GM12872 (cell line): ENCODE measurements at regions not wholly inside any gene's neighbourhood (a gene's known extent, or its start where the extent isn't known, plus 50 kb on each side); places are given as distances from the start of the nearest gene placed in this dataset.

ENCODE experiments used
- TF ChIP-seq, protein P1 (sequence below): IDR thresholded peaks from 3 replicates; pipeline ENCODE4 v1.5.1; 2011; ENCODE audit warnings: low read depth, mild to moderate bottlenecking, low read length, moderate library complexity; ENCODE audit not compliant: insufficient read depth

DNA sequence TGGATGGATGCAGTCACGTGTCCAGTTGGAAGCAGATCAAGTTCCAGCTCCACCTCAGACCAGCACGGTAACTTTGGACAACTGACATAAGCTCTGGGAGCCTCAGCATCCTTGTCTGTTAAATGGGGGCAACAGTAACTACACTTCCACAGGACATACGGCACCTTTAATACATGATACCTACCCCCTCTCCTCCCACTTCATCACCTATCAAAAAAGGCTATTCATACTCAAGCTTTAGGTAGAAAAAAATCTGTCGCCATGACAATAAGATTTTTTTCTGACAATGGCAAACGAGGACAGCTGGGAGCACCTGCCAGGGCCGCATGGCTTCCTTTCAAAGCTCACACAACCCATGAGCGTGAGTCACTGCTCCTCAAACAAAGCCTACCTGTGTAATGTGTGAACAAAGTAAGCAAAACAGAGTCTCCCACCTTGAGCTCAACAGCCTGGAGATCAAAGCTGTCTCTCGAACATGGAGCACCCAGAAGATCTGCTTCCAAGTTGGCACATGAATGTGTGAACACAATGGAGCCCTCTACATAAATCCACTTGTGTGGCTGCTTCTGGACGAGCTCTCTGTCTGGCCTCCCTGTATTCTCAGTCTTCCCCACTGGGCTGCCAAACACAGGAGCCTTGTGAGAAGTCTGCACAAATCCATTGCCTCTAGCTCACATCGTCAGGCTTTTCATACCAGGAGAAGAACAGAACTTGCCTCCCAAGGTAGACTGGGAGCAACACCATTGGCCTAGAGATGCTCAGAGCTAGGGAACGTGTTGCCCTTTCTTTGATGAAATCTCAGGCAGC lies 459.7 kb downstream of the SOX9 start:
- TF ChIP-seq, protein P1, sequence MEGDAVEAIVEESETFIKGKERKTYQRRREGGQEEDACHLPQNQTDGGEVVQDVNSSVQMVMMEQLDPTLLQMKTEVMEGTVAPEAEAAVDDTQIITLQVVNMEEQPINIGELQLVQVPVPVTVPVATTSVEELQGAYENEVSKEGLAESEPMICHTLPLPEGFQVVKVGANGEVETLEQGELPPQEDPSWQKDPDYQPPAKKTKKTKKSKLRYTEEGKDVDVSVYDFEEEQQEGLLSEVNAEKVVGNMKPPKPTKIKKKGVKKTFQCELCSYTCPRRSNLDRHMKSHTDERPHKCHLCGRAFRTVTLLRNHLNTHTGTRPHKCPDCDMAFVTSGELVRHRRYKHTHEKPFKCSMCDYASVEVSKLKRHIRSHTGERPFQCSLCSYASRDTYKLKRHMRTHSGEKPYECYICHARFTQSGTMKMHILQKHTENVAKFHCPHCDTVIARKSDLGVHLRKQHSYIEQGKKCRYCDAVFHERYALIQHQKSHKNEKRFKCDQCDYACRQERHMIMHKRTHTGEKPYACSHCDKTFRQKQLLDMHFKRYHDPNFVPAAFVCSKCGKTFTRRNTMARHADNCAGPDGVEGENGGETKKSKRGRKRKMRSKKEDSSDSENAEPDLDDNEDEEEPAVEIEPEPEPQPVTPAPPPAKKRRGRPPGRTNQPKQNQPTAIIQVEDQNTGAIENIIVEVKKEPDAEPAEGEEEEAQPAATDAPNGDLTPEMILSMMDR, result no peak

DNA sequence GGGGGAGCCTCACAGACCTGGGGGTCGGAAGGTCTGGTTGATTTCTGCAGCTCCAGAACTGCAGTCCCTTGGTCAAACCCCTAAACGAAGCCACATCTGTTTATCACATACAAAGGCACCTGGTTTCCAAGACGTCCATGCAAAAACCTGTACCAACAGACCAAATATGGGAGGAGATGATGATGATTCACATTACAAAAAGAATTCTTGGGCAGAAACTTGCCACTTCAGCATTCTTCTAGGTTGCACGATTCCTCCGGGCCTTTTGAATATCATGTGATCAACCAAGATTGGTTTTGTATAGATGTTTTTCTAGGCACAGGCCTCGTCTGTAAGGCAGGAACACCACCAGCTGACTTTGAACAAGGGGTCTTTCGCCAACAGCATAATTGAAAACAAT lies 466.3 kb downstream of the SOX9 start:
- TF ChIP-seq, protein P1, result no peak

DNA sequence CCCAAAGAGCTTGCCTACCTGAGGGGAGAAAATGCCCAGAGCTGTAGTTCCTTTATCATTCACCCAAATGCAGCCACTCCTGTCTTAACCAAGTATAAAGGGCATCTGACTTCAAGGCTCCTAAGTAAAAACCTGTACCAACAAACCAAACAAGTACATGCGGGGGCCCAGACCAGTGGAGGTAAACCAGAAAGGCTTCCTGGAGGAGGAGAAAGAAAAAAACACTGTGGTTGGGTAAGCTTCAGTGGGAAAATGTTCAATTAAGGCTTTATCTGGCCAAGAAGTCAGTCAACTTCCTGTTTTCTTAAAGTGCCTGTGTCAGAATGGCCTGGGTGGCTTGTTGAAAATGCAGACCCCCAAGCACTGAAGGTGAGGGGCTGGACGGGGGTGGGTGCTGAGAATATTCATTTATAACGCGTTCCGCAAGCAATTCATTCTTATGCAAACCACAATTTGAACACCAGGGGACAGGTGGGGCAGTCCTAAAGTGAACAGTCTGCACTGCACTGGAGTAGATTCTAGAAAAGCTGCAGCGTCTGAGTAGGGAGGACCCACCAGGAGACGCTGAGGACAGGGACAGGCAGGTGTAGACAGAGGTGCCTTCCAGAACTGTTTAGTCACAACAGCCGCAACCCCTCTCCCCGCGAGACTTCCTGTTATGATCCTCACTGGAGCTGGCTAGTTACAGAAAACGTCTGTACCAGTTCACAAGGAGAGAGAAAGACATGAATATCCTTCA lies 467.1 kb downstream of the SOX9 start:
- TF ChIP-seq, protein P1, result 0 out of 3 replicates have a peak, but pooled peaks have one; percentile 12

DNA sequence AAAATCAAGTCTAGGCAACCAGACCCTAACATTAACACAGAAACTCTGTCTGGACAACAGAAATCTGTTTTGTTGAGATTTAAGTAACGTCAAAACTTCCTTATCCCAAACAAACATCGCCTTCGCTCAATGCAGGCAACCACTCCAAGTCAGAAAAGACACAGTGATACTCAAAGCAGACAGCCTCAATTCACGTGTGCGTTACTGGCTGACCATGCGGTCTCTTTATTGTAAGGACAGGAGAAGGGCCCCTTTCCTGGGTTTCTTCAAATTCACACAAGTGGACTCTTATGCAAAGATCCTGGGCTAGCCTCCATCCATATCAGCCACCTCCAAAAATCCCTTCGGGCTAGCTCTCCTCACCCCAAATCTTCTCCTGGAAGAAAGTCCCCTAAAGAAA lies 467.7 kb downstream of the SOX9 start:
- TF ChIP-seq, protein P1, result no peak

DNA sequence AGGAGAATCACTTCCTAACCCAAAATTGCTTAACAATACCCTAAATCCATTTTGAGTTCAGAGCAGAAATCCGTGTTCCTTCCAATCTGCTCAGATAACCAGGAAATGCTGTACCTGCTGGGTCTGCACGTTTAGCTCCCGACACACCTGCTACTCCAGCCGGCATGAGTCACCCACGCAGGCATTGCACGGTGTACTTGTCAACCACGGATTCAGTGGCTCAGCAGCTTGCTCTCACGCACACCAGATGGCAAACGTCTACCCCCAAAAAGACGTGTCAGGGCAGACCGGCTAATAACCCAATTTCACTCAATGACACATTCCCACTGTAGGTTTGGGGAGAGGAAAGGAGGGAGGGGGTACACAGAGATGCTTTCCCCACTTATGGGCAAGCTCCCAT lies 468.1 kb downstream of the SOX9 start:
- TF ChIP-seq, protein P1, result no peak

DNA sequence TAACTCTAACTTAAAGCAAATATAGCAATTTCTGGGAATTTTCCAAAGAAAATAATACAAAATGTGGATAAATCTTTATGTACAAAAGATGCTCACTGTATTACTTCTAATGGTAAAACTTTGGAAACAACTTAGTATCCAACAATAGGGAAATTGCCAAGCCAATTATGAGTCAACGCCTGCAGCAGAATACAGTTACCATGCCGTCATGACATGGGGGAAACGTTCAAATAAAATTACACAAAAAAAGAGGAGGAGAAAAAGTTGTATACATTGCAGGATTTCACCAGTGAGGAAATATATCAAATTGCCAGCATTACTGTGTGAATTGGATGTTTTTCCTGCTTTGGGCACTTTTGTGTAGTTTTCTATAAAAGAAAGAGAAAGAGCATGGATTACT lies 469.6 kb downstream of the SOX9 start:
- TF ChIP-seq, protein P1, result no peak

DNA sequence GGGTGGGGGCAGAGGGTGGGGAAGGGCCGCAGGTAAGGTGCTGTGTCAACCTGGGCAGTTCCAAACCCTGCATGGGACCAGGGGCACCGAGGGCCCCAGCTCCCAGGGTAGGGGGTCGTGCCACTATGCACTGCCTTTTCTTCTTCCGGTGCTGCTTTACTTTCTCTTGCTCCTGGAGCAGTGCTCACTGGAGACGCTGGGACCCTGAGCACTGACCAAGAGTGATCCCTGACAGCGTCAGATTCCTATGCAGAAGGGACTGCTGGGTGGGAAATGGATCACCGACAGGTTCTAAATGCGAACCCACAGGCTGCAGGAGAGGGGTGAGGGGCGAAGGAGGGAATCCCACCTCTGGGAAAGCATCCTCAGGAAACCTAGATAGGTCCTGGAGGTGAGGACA lies 470.1 kb downstream of the SOX9 start:
- TF ChIP-seq, protein P1, result no peak
